ENCODE measurements at regions not wholly inside any gene's neighbourhood (a gene's known extent, or its start where the extent isn't known, plus 50 kb on each side); places are given as distances from the start of the nearest gene placed in this dataset.
A peak's percentile ranks its signal among the peaks of the same experiment; 100 is the strongest.
"Not testable (repeated sequence)": the region's sequence is repeated elsewhere in the genome, so short reads cannot be mapped to it uniquely, and the experiment has no call there.

DNA sequence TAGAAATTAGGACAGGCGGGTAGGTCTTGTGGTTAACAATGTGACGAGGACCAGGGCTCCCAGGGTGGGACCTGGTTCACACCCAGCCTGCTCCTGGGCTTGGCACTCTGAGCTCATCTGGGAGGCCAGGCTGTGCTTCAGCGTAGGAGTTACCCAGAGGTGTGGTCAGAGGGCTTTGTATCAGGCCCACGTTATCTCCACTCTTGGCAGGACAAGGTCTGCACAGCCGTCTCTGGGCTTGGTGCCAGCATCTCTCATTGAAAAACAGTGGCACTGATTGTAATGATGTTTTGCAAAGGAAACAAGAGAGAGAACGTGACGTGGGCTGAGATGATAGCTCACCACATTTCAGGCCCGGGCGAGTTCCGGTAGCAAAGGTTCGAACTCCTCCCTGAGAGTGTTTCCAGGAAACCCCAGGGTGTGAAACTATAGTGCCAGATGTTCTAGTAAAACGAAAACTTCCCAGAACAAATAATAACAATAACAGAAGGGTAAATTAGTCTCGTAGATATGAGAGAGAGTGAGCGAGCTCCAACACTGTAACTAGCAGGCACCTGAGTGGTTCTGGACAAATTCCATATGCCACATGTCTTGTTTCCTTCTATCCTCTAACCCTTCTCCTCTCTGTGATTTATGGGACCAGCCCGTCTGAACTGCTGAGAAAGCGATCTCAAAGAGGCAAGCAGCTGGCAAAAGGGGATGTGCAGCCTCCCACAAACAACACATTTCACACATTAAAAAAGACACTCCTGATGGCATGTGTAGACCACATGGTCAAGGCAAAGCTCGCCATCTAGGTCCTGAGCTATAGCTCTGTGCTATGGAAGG, 227.3 kb downstream of the KTN1 start:
- peak; percentile 72 for DNase-seq

- no peak for DNase-seq
Measured at GRCh38 chr14:55807881-55808379, 227.9 kb downstream of the KTN1 start.

GRCh38 chr14:55813630-55814029, 233.6 kb downstream of the KTN1 start:
- no peak for DNase-seq

DNA sequence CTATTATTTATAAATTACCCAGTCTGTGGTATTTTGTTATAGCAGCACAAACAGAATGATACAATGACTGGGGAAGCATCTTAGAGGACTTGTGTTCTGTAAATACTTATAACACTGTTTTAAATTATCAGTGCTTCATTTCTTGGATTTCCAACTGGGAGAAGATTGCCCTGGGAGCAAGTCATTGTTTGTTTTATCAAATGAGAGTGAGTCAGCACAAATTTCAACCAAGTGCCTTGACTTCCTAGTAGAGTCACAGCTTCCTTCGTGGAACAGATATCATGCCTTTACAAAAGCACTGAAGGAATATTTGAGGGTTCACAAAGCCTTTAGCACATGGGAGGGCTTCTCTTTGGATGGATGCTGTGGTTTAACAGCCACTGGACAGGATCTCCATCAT, 234.1 kb downstream of the KTN1 start:
- no peak for DNase-seq

- no peak for DNase-seq
Measured at GRCh38 chr14:55814873-55815272, 234.9 kb downstream of the KTN1 start.

DNA sequence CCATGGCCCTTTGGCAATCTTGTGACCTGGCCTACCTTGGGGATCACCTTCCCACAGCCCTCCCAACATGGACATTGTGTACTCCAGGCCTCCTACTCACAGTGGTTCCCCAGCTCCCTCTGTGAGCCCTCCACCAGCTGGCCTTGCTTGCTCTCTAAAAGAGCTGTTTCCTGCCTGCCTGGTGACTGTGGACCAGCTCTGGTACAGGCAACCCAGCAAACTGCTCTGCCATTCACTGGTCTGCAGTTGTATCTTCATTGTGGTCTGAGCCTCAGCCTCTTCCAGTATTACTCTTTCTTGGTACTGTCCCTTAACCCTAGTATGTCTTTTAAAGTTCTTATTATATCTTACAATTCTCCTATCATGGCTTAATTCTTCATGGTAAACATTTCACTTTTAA, 236.2 kb downstream of the KTN1 start:
- DNase-seq: no peak

DNA sequence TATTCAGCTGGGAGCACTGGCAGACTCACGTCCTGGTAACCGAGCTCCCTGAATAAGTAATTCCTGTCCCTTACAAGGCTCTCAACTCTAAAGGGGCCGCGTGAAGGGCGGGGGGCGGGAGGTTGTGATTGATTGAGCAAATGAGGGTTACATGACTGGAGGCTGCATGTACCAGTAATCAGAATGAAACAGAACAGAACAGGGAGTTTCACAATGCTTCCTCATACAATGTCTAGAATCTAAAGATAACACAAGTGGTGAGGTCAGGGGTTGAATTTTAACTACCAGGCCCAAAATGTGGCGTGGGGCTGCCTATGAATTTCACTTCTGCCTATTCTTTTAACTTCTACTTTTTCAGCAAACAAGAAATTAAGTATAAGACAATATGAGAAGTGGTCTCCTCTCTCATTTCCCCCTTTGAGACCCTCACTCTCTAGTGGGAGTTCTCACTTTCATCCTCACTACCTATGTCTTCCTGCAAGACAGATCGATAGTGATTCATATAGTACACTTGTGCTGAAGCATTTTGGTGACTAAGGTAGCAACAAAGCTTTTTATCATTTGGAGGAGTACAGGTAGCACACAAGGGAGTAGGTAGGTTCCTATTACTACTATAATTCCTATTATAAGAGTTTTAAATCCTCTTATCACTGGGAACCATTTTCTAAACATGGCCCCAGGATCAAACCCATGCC, 239.8 kb downstream of the KTN1 start:
- DNase-seq: no peak

- DNase-seq: no peak
Measured at GRCh38 chr14:55822906-55823305, 242.9 kb downstream of the KTN1 start.

- no peak for DNase-seq
Measured at GRCh38 chr14:55832122-55832911, 252.3 kb downstream of the KTN1 start.

DNA sequence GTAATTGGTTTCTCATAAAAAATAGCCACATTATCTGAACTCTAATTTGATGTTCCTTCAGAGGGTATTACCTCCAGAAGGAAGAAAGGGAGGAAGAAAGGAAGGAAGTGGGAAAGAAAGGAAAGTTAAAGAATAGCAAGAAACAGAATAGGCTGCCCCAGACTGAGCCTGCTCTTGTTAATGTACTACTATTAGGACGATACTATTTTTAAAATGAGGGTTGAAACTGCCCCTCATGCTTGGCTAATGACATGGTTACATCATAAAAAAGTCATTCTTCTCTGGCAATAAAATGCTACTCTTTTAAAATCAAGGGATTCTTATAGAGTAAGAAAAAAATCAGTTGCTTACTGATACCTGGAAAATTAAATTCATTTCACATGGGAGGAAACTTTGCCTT, 253.0 kb downstream of the KTN1 start:
- no peak for DNase-seq

- no peak for DNase-seq
Measured at GRCh38 chr14:55834390-55834789, 254.4 kb downstream of the KTN1 start.

DNA sequence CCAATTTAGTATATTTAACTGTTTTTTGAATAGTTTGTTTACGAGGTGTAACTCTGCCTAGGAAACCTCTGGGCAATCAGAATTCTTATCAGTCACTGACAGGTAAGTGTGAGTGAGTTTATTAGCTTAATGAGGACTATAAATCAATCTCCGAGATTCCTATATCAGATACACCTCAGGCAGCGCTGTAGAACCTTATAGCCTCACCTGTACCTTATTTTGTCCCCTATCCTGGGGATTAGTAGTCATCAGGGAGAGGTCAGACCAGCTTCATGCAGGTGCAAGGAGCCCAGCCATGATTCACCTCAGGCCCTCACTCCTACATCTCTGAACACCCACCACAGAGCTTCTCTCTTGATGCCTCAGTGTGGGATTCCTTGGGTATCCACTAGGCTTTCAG, 256.0 kb downstream of the KTN1 start:
- DNase-seq: no peak

DNA sequence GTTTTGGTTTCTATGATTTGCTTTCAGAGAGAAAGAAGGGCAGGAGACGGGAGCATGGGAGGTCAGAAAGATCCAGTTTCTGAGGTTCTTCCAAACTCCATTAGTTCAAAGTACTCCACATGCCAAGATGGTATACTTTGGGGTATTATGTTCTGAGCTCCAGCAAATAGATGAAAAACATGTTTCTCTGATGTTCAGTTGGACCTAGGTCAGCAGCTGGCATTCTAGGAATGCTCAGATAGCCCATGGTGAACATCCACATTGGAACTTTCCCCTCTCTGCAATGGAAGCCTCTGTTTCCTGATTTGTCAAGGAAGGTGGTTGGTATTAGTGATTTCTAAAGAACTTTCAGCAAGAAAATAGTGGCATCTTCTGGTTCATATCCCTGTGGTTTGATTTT, 257.5 kb downstream of the KTN1 start:
- DNase-seq: no peak

- no peak for DNase-seq
Measured at GRCh38 chr14:55838529-55839052, 258.6 kb downstream of the KTN1 start.

DNA sequence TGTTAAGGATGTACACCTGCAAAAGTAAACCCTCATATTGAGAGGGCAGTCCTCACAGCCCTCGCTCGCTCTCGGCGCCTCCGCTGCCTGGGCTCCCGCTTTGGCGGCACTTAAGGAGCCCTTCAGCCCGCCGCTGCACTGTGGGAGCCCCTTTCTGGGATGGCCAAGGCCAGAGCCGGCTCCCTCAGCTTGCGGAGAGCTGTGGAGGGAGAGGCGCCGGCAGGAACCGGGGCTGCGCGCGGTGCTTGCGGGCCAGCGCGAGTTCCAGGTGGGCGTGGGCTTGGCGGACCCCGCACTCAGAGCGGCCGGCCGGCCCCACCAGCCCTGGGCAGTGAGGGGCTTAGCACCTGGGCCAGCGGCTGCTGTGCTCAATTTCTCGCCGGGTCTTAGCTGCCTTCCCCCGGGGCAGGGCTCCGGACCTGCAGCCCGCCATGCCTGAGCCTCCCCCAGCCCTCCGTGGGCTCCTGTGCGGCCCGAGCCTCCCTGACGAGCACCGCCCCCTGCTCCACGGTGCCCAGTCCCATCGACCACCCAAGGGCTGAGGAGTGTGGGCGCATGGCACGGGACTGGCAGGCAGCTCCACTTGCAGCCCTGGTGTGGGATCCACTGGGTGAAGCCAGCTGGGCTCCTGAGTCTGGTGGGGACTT, 259.4 kb downstream of the KTN1 start:
- not testable (repeated sequence) for DNase-seq

DNA sequence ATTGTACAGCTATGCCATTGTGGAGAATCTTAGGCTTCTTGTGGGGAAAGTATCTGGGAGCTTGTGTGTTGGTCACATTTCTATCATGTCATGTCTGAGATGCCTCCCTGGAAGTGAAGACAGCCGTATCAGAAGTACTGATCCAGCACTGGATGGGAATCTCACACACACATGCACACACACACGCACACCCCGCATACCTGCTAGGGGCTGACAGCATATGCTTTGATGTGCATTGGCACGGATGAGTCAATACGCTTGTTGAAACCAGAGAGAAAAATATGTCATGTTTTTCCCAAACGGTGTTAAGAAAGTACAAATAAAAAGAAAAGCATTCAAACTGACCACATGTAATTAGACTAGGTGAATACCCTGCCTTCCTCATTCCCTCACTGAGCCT, 260.8 kb downstream of the KTN1 start:
- no peak for DNase-seq

DNA sequence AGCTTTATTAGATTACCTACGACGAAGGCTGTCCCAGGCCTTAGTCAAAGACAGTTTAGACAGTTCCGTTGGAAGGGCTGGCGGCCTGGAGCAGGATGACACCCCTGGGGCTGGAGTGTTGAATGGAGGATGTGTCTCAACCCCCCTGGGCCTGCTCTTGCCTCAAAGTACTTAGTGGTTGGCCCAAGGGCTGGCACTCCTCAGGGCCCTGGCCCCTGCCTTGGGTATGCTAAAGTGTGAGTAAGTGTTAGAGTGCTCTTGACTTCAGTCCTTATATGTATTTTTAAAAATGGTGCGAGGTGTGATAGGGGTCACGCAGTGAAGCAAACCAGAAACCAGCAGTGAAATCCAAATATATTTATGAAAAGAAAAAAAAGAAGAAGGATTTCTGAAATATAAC, 261.6 kb downstream of the KTN1 start:
- no peak for DNase-seq

DNA sequence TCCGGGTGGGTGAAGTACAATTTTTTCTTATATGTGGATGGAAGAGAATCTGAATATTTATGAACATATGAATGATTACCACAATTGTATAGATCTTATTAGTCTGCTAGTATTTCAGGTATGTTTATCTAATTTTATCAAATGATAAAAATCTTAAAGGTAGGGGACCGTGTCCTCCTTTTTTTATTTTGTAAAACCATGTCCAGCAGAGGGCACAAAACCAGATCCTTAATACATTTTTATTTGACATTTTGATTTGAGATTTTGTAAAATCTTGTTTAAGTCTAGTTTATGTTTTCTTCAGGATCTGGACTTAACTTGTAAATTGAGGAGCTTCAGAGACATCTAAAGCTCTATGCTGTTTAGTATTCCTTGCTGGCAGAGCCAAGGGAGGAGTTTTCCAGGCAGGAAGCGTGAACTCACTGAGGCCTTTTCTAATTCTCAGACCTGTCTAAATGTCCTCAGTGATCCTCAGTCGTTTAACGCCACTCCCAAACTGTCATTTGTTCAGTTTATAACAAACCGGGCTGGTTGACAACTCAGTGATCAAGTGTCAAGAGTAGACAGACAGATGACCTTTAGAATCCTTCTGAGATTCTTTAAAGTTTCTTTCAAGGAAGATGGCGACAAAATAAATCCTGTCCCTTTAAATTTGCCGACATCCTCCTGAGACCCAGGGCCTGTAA, 263.9 kb downstream of the KTN1 start:
- no peak for DNase-seq

DNA sequence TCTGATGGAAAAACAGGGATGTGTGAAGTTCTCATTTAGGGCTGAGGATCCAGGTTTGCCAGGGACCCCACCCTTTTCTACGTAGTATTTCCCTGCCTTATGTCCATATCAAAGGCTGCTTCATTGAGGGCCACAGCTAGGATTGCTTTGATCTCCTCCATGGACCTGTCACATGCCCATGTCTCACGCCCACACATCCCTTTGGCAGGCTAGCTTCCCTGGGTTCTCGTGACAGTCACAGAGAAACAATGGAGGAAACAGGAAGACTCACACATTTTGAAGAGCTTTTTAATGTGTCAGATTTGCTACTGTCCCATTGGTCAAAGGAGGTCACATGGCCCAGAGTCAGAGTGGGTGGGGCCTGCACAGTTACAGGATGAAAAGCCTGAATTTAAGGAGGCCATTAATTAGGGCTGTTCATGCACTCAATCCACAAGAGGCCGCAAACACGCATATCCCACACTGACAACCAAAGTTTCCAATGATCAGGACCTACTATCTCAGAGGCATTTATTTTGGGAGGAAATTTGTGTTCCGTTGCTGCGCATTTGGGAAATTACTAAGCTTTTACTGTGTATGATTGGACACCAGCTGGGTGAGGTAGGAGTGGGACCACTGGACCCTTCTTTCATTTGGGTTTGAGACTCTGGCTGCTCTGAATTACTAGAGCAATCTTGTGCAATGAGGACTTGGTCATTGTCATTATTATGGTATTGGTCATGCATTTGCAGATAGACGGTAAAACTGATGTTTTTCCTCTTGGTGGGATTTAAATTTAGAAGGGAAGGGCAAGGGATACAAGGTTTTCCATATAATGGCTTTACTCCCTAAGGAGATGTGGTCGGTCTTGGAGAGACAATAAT, 266.2 kb downstream of the KTN1 start:
- peak; percentile 5 for DNase-seq

- DNase-seq: no peak
Measured at GRCh38 chr14:55846826-55847446, 266.9 kb downstream of the KTN1 start.

DNA sequence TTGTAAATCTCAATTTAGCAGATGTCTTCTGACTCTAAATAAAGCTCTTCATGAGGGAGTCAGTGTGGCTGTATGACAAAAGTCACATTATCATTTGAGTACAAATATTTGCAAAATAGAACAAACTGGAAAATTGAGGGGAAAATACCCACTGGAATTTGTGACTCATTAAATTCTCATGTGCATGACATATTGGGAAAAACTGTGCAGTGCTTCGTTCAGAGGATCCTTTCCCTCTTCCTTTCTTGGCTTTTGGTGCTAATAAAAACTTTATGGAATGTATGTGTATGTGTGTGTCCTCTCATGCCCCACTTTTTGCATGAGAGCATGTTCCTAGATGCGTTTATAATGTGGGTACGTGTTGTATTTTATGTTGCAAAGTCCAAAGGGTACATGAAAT, 267.8 kb downstream of the KTN1 start:
- no peak for DNase-seq
